Peyer's patch (tissue), 4 donors: ENCODE measurements at regions not wholly inside any gene's neighbourhood (a gene's known extent, or its start where the extent isn't known, plus 50 kb on each side); places are given as distances from the start of the nearest gene placed in this dataset.

Source experiments
- CTCF ChIP-seq, 6 experiments: fragments of 450-650 bp in 4 of 6; fragments of 200-600 bp in 2 of 6; sonication (generic) in 1 of 6; IDR thresholded peaks; one replicate each; pipeline ENCODE4 v1.5.1; 2017 to 2019; ENCODE audit warnings: antibody characterized with exemption in 6 of 6, mild to moderate bottlenecking in 3 of 6, moderate library complexity in 1 of 6
- POLR2A ChIP-seq, 2 donors: fragments of 450-650 bp; IDR thresholded peaks; one replicate each; pipeline ENCODE4 v1.5.1; 2017; ENCODE audit warnings: antibody characterized with exemption in 2 of 2, mild to moderate bottlenecking in 2 of 2, moderate library complexity in 2 of 2

- no peak for TF ChIP-seq POLR2A (IDR thresholded peaks at IDR 0.05)
- TF ChIP-seq CTCF (IDR thresholded peaks at IDR 0.05) = no peak
Observed at GRCh38 chr3:8279886-8280550, 221.6 kb upstream of the LMCD1 start.
